ENCODE measurements at regions not wholly inside any gene's neighbourhood (a gene's known extent, or its start where the extent isn't known, plus 50 kb on each side); places are given as distances from the start of the nearest gene placed in this dataset.

DNA sequence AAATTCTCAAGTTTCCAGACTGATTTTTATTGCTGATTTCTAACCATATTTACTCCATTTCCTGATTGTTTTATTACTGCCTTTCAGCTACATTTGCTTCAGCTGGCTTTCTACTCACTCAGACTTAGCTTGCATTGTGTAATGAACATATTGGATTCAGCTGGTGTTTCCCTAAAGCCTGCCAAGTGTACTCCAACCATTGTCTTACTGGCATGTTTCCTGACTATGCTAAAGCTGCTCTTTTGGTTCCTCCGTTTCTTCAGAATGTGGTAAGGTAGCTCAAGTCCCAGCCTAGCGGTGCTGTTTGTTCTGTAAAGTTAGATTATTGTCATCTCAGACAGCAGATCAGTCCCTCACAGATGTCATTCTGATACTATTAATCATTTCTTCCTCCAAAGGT is 53.1 kb upstream of the GLRA2 start:
- TF ChIP-seq, protein P1, sequence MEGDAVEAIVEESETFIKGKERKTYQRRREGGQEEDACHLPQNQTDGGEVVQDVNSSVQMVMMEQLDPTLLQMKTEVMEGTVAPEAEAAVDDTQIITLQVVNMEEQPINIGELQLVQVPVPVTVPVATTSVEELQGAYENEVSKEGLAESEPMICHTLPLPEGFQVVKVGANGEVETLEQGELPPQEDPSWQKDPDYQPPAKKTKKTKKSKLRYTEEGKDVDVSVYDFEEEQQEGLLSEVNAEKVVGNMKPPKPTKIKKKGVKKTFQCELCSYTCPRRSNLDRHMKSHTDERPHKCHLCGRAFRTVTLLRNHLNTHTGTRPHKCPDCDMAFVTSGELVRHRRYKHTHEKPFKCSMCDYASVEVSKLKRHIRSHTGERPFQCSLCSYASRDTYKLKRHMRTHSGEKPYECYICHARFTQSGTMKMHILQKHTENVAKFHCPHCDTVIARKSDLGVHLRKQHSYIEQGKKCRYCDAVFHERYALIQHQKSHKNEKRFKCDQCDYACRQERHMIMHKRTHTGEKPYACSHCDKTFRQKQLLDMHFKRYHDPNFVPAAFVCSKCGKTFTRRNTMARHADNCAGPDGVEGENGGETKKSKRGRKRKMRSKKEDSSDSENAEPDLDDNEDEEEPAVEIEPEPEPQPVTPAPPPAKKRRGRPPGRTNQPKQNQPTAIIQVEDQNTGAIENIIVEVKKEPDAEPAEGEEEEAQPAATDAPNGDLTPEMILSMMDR (IDR thresholded peaks at IDR 0.05; ENCODE audit: insufficient read depth, low read length, missing control alignments), result no peak
- H3K4me3 ChIP-seq (ENCODE audit: low read depth, low read length), result no peak overlapping the region

DNA sequence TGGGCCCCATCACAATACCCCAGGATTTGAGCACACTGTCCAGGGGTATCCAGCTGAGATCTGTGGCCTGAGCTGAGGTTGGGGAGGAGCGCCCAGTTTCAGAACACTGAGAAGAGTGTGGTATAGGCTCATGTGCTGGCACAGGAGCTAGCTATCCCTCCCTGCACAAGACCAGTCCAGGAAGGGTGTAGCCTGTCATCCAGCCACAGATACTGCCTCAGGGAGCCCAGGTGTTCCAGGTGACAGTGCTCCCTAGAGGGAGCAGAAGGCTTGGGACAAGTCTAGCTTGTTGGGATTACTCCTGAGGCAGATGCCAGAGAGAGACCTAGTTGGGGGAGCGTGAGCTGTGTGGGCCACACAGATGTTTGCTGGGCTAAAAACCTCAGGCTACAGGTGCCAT is 79.6 kb upstream of the GLRA2 start:
- no peak for DNase-seq (ENCODE audit: low read depth, low spot score)
- H3K4me3 ChIP-seq (ENCODE audit: low read depth, low read length), result no peak overlapping the region
- CTCF ChIA-PET, result no interaction called here
- POLR2A ChIA-PET, result no interaction called here
- TF ChIP-seq, protein P1 (IDR thresholded peaks at IDR 0.05; ENCODE audit: insufficient read depth, low read length, missing control alignments), result no peak

More for the DNA sequence above, 53.1 kb upstream of the GLRA2 start:
- CTCF ChIA-PET, result no interaction called here
- POLR2A ChIA-PET, result no interaction called here
- no peak for DNase-seq (ENCODE audit: low read depth, low spot score)

DNA sequence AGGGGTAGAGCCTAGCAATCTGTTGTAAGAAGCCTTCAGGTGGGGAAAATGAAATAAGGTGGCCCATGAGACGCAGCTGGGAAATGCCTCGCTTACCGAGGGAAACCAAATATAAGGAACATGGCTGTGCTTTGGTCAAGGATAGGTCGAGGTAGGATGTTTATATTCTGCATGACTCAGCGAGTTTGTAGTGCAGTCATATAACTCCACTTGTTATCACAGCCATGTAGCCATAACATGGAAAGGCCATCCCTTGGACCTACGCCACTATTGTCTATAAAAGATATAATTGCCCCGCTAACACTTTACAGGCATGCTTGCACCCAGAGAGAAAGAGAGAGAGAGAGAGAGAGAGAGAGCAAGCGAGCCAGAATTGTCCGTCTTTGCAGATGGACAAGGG is 80.9 kb upstream of the GLRA2 start:
- no peak for DNase-seq (ENCODE audit: low read depth, low spot score)
- no peak overlapping the region for H3K4me3 ChIP-seq (ENCODE audit: low read depth, low read length)
- ChIA-PET CTCF (no interaction called here), POLR2A (no interaction called here)
- TF ChIP-seq, protein P1 (IDR thresholded peaks at IDR 0.05; ENCODE audit: insufficient read depth, low read length, missing control alignments), result no peak

DNA sequence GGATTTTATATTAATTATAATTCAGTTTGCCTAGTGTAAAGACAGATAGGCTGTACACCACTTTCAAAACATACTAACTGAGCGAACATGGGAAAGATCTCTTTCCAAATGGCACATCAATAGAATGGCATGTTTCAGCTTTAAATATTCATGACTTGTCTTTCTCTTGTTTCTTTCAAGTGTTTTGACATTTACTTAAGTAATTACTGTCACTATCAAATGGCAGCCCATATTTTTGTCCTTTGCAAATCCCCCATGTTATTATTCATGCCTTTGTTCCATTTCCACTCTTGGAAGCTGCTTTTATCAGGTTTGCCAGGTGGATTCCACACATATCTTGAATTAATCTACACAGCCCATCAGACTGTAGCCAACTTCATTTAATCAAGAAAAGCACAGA is 89.2 kb upstream of the GLRA2 start:
- no peak overlapping the region for H3K4me3 ChIP-seq (ENCODE audit: low read depth, low read length)
- no peak for DNase-seq (ENCODE audit: low read depth, low spot score)
- ChIA-PET CTCF (no interaction called here), POLR2A (no interaction called here)
- TF ChIP-seq, protein P1 (IDR thresholded peaks at IDR 0.05; ENCODE audit: insufficient read depth, low read length, missing control alignments), result no peak

DNA sequence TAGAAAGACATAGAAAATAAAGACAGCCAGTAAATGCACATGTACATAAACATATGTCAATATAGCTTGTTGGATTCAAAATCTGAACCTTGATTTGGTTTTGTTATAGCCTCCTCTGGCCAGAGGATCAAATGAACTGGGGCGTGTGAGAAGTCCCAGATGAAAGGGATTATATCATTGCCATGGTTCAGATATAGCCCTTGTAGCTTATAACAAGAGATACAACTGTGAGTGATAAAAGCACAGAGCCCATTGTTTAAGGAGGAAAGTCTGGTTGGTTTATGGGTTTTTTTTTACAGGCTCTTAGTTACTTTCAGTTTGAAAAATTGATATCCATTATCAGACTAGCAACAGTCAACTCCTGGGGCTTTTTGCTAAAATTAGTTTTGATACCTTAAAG is 101.7 kb upstream of the GLRA2 start:
- TF ChIP-seq, protein P1 (IDR thresholded peaks at IDR 0.05; ENCODE audit: insufficient read depth, low read length, missing control alignments), result no peak
- POLR2A ChIA-PET, result no interaction called here
- CTCF ChIA-PET, result no interaction called here
- no peak for DNase-seq (ENCODE audit: low read depth, low spot score)
- no peak overlapping the region for H3K4me3 ChIP-seq (ENCODE audit: low read depth, low read length)

DNA sequence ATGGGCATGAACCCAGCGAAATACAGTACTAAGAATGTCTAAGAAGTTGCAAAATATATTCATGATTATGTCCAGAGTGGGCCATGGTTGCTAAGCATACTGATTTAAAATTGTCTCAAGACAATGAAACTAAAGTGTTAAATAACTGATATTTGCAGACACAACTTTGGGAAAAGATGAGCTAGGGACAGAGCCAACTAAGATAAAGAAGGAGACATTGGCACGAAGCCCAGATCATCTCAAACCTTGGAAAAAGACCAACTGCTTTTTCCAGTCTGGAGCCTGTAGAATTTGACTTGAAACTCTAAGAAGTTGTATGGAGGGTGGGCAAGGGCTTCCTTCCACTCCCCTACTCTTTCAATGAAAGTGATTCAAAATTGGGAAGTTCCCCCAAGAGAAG is 108.5 kb upstream of the GLRA2 start:
- ChIA-PET CTCF (no interaction called here), POLR2A (no interaction called here)
- no peak overlapping the region for H3K4me3 ChIP-seq (ENCODE audit: low read depth, low read length)
- TF ChIP-seq, protein P1 (IDR thresholded peaks at IDR 0.05; ENCODE audit: insufficient read depth, low read length, missing control alignments), result no peak
- no peak for DNase-seq (ENCODE audit: low read depth, low spot score)
